H1 (cell line): ENCODE measurements at regions not wholly inside any gene's neighbourhood (a gene's known extent, or its start where the extent isn't known, plus 50 kb on each side); places are given as distances from the start of the nearest gene placed in this dataset.

ENCODE experiments used
- CTCF ChIA-PET: fragments of 300-600 bp; sonication (Branson Sonifier 250); formaldehyde crosslinking; loops from one replicate; lab custom pipeline; 2021; ENCODE audit not compliant: partially characterized antibody; lab: Charles Lee
- POLR2A ChIA-PET: fragments of 300-600 bp; sonication (Branson Sonifier 250); formaldehyde crosslinking; loops from one replicate; lab custom pipeline; 2021; ENCODE audit warnings: inconsistent platforms; ENCODE audit not compliant: partially characterized antibody; lab: Charles Lee
- DNase-seq, 2 experiments: peaks; one replicate each; pipeline versions ENCODE4 v3.0.0 to v3.0.0-alpha.2; 2010 to 2022; ENCODE audit warnings: low spot score in 2 of 2, low read depth in 1 of 2, mixed read lengths in 1 of 2
- FAIRE-seq: peaks from 2 replicates; lab custom pipeline; 2011; peaks lifted over from hg19 to GRCh38; lab: Jason Lieb, UNC
- H2AFZ ChIP-seq: 2 replicates; pipeline ENCODE4 v1.8.1; 2012; ENCODE audit warnings: low read length, inconsistent platforms
- H2AK5ac ChIP-seq: 2 replicates; pipeline ENCODE4 v1.6.1; 2013; ENCODE audit warnings: low read depth, low read length
- H2BK120ac ChIP-seq: replicated peaks from 2 replicates; pipeline ENCODE3; 2013; ENCODE audit warnings: low read depth, low read length, inconsistent platforms
- H2BK12ac ChIP-seq: 2 replicates; pipeline ENCODE4 v1.6.1; 2013; ENCODE audit warnings: low read depth, low read length
- H2BK15ac ChIP-seq: 2 replicates; pipeline ENCODE4 v1.6.1; 2013; ENCODE audit warnings: low read length
- H2BK20ac ChIP-seq: 2 replicates; pipeline ENCODE4 v1.6.1; 2013; ENCODE audit warnings: low read length
- H2BK5ac ChIP-seq: 2 replicates; pipeline ENCODE4 v1.6.1; 2013; ENCODE audit warnings: low read depth, low read length
- H3K14ac ChIP-seq: 2 replicates; pipeline ENCODE4 v1.6.1; 2013; ENCODE audit warnings: inconsistent platforms; ENCODE audit not compliant: insufficient read length
- H3K18ac ChIP-seq: 2 replicates; pipeline ENCODE4 v1.6.1; 2013; ENCODE audit warnings: low read length; ENCODE audit errors: extremely low read depth
- H3K23ac ChIP-seq: 2 replicates; pipeline ENCODE4 v1.6.1; 2013; ENCODE audit warnings: inconsistent platforms; ENCODE audit not compliant: insufficient read length
- H3K23me2 ChIP-seq: 2 replicates; pipeline ENCODE4 v1.6.1; 2013; ENCODE audit warnings: low read depth, low read length
- H3K27ac ChIP-seq: 2 replicates; pipeline ENCODE4 v1.6.1; 2011; ENCODE audit warnings: low read depth, low read length, inconsistent platforms
- H3K27me3 ChIP-seq, 4 experiments: replicated peaks in 1 of 4; 1 replicate in 1 of 4; 2 replicates in 3 of 4; pipeline versions ENCODE4 v1.6.1 to v1.8.1; 2011 to 2013; ENCODE audit warnings: low read length in 3 of 4, mild to moderate bottlenecking in 3 of 4, inconsistent platforms in 2 of 4, mixed read lengths in 2 of 4, moderate library complexity in 1 of 4; ENCODE audit not compliant: control insufficient read depth in 3 of 4, insufficient read depth in 3 of 4; ENCODE audit errors: extremely low read depth in 1 of 4
- H3K36me3 ChIP-seq, 4 experiments: 2 replicates each; pipeline versions ENCODE4 v1.6.1 to v1.8.1; 2011 to 2013; ENCODE audit warnings: mild to moderate bottlenecking in 4 of 4, low read length in 3 of 4, moderate library complexity in 2 of 4, control low read depth in 1 of 4, inconsistent platforms in 1 of 4; ENCODE audit not compliant: insufficient read depth in 4 of 4, control insufficient read depth in 2 of 4
- H3K4ac ChIP-seq: replicated peaks from 2 replicates; pipeline ENCODE3; 2013; ENCODE audit warnings: low read length, low read depth, mixed read lengths, inconsistent platforms; ENCODE audit not compliant: insufficient read length
- H3K4me1 ChIP-seq, 4 experiments: replicated peaks in 1 of 4; 1 replicate in 1 of 4; 2 replicates in 3 of 4; pipeline versions ENCODE4 v1.6.1 to v1.8.1; 2011 to 2013; ENCODE audit warnings: low read length in 3 of 4, inconsistent platforms in 2 of 4, mixed read lengths in 1 of 4; ENCODE audit not compliant: insufficient read depth in 4 of 4, control insufficient read depth in 3 of 4
- H3K4me2 ChIP-seq, 2 experiments: 2 replicates each; pipeline versions ENCODE4 v1.6.1 to v1.8.1; 2011 to 2013; ENCODE audit warnings: low read depth in 2 of 2, low read length in 2 of 2, control low read depth in 1 of 2, inconsistent platforms in 1 of 2, mild to moderate bottlenecking in 1 of 2; ENCODE audit not compliant: insufficient read depth in 1 of 2
- H3K4me3 ChIP-seq, 4 experiments: fragments of 200-600, 300-600 bp in 1 of 4; sonication (generic), shearing (Covaris generic), sonication (Bioruptor Twin) in 1 of 4; 2 replicates each; pipeline versions ENCODE4 v1.5.1 to v1.8.1; 2011 to 2016; ENCODE audit warnings: low read length in 4 of 4, low read depth in 3 of 4, control low read depth in 2 of 4, inconsistent platforms in 2 of 4, mild to moderate bottlenecking in 2 of 4, mixed read lengths in 1 of 4, moderate library complexity in 1 of 4; ENCODE audit not compliant: insufficient read depth in 2 of 4; ENCODE audit errors: extremely low read depth in 1 of 4
- H3K56ac ChIP-seq: replicated peaks from 2 replicates; pipeline ENCODE3; 2013; ENCODE audit warnings: low read depth, mild to moderate bottlenecking, mixed read lengths, low read length, inconsistent platforms; ENCODE audit not compliant: insufficient read length
- H3K79me1 ChIP-seq: 2 replicates; pipeline ENCODE4 v1.6.1; 2013; ENCODE audit warnings: low read depth, low read length, control low read depth
- H3K79me2 ChIP-seq, 2 experiments: 2 replicates each; pipeline versions ENCODE4 v1.6.1 to v1.8.1; 2012 to 2013; ENCODE audit warnings: low read length in 2 of 2, mild to moderate bottlenecking in 2 of 2, inconsistent platforms in 1 of 2; ENCODE audit not compliant: insufficient read depth in 2 of 2, control insufficient read depth in 1 of 2
- H3K9ac ChIP-seq, 4 experiments: replicated peaks in 1 of 4; 1 replicate in 1 of 4; 2 replicates in 3 of 4; pipeline versions ENCODE4 v1.6.1 to v1.8.1; 2011 to 2013; ENCODE audit warnings: low read depth in 3 of 4, low read length in 3 of 4, control low read depth in 2 of 4, mild to moderate bottlenecking in 2 of 4, moderate library complexity in 2 of 4, inconsistent platforms in 1 of 4; ENCODE audit errors: extremely low read depth in 1 of 4
- H3K9me3 ChIP-seq, 2 experiments: 2 replicates each; pipeline versions ENCODE4 v1.6.1 to v1.8.1; 2012 to 2013; ENCODE audit warnings: mild to moderate bottlenecking in 2 of 2, moderate library complexity in 2 of 2, control low read depth in 1 of 2, inconsistent platforms in 1 of 2, low read depth in 1 of 2, low read length in 1 of 2, mixed read lengths in 1 of 2; ENCODE audit not compliant: insufficient read depth in 2 of 2
- H4K20me1 ChIP-seq, 2 experiments: replicated peaks in 1 of 2; 2 replicates each; pipeline versions ENCODE3 to v1.8.1; 2011 to 2013; ENCODE audit warnings: inconsistent platforms in 2 of 2, low read length in 2 of 2, mild to moderate bottlenecking in 1 of 2; ENCODE audit not compliant: insufficient read depth in 2 of 2, control insufficient read depth in 1 of 2
- H4K5ac ChIP-seq: 2 replicates; pipeline ENCODE4 v1.6.1; 2013; ENCODE audit warnings: low read length, low read depth, mixed read lengths, inconsistent platforms; ENCODE audit not compliant: insufficient read length
- H4K8ac ChIP-seq: 2 replicates; pipeline ENCODE4 v1.8.0; 2013; ENCODE audit warnings: mild to moderate bottlenecking, moderate library complexity, low read length, inconsistent platforms; ENCODE audit not compliant: insufficient read depth; ENCODE audit errors: extremely low read depth
- H4K91ac ChIP-seq: replicated peaks from 2 replicates; pipeline ENCODE3; 2013; ENCODE audit warnings: low read length, mixed read lengths, inconsistent platforms; ENCODE audit not compliant: insufficient read length
- CEBPB ChIP-seq: IDR thresholded peaks from 2 replicates; pipeline ENCODE4 v1.6.1; 2012; ENCODE audit warnings: low read depth, low read length
- CHD1 ChIP-seq: IDR thresholded peaks from 2 replicates; pipeline ENCODE4 v1.6.1; 2012; ENCODE audit warnings: low read depth, low read length, improper control_type of control experiment
- CREB1 ChIP-seq: IDR thresholded peaks from 2 replicates; pipeline ENCODE4 v1.6.1; 2012; ENCODE audit warnings: inconsistent platforms
- SP2 ChIP-seq: IDR thresholded peaks from 2 replicates; pipeline ENCODE4 v1.6.1; 2012; ENCODE audit warnings: mild to moderate bottlenecking, low read length, inconsistent platforms
- TCF12 ChIP-seq: IDR thresholded peaks from 2 replicates; pipeline ENCODE4 v1.6.1; 2011; ENCODE audit warnings: low read depth, mild to moderate bottlenecking, low read length
- WGBS, 2 experiments: shearing (Covaris generic) in 1 of 2; methylation state at CpG; one replicate each; pipeline versions ENCODE4 v1.1.6 to v1.1.7; 2013 to 2015; ENCODE audit warnings: low lambda C conversion rate in 2 of 2, mixed read lengths in 2 of 2, inconsistent platforms in 1 of 2, low coverage in 1 of 2, missing lambda C conversion rate in 1 of 2; ENCODE audit not compliant: insufficient replicate concordance in 2 of 2, insufficient coverage in 1 of 2, insufficient read length in 1 of 2; ENCODE audit errors: extremely low coverage in 1 of 2, missing lambda C conversion rate in 1 of 2; 5-methylcytosine and 5-hydroxymethylcytosine counted together
- TF ChIP-seq, protein P1 (sequence below), 3 experiments: IDR thresholded peaks; 1 replicate in 2 of 3; 2 replicates in 1 of 3; pipeline versions ENCODE4 v1.5.1 to v1.6.1; 2011; ENCODE audit warnings: low read length in 3 of 3, mild to moderate bottlenecking in 3 of 3, inconsistent platforms in 2 of 3, low read depth in 1 of 3, moderate library complexity in 1 of 3; ENCODE audit not compliant: insufficient read depth in 1 of 3; ENCODE audit errors: control extremely low read depth in 1 of 3

DNA sequence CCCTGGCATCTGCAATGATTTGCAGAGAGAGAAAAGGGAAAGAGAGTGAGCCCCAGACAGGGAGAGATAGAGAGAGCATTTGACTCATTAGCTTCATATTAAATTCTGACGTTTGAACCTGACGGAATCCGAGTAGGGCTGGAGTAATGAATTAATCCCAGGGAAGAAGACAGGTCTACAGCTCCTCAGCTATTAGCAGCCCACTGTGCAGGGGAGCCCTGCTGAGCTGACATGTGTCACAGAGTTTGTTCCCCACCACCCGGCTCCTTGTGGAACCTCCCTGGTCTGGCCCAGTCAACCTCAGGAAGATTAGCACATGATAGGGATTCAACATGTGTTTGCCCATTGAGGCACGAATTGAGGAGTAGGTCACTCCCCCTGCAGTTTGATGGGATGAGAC, 404.0 kb downstream of the BUD13 start:
- H3K36me3 ChIP-seq: 0 out of 8 replicates have a peak, but pooled peaks cover 0 to 4% (median 0%) of the 10 kb centered on the region in 4 experiments
- H2AFZ ChIP-seq: no peak overlapping the region
- H4K20me1 ChIP-seq: no peaks in the 10 kb centered on the region
- H3K27me3 ChIP-seq: no peaks in the 10 kb centered on the region
- H3K27ac ChIP-seq: no peak overlapping the region
- H3K9ac ChIP-seq: no peak overlapping the region
- TF ChIP-seq, protein P1, sequence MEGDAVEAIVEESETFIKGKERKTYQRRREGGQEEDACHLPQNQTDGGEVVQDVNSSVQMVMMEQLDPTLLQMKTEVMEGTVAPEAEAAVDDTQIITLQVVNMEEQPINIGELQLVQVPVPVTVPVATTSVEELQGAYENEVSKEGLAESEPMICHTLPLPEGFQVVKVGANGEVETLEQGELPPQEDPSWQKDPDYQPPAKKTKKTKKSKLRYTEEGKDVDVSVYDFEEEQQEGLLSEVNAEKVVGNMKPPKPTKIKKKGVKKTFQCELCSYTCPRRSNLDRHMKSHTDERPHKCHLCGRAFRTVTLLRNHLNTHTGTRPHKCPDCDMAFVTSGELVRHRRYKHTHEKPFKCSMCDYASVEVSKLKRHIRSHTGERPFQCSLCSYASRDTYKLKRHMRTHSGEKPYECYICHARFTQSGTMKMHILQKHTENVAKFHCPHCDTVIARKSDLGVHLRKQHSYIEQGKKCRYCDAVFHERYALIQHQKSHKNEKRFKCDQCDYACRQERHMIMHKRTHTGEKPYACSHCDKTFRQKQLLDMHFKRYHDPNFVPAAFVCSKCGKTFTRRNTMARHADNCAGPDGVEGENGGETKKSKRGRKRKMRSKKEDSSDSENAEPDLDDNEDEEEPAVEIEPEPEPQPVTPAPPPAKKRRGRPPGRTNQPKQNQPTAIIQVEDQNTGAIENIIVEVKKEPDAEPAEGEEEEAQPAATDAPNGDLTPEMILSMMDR (IDR thresholded peaks at IDR 0.05; ENCODE audit: control extremely low read depth in 1 of 3, insufficient read depth in 1 of 3, low read depth in 1 of 3, low read length in 3 of 3): no peak
- TF ChIP-seq CHD1 (no peak), SP2 (no peak), CEBPB (no peak), CREB1 (no peak), TCF12 (no peak)
- H2BK120ac ChIP-seq: no peak overlapping the region
- H3K18ac ChIP-seq: no peak overlapping the region
- no peak overlapping the region for H3K4me2 ChIP-seq
- CTCF ChIA-PET: interaction anchor here (0.5 to 7.2 kb wide), 3 partner anchors 11 to 56 kb away, joined by 3 to 41 read pairs (median 5); no protein-coding TSS in a partner anchor
- DNase-seq (no peak), FAIRE-seq (no peak)
- peaks cover 3 to 11% (median 7%) of the 10 kb centered on the region in 4 experiments; a peak in 6 of 7 replicates for H3K4me1 ChIP-seq
- H3K4me3 ChIP-seq: no peak overlapping the region
- H3K79me2 ChIP-seq: no peaks in the 10 kb centered on the region
- no peak overlapping the region for H2AK5ac ChIP-seq
- no peak overlapping the region for H4K5ac ChIP-seq
- H4K8ac ChIP-seq: no peak overlapping the region
- H2BK15ac ChIP-seq: no peak overlapping the region
- H3K14ac ChIP-seq: no peak overlapping the region
- H2BK5ac ChIP-seq: no peak overlapping the region
- no peak overlapping the region for H2BK20ac ChIP-seq
- POLR2A ChIA-PET: no interaction called here
- WGBS, 2 experiments: 90% methylated on average over 5 of the region's 5 CpGs; no CpG with 5 or more reads in 1 of the 2 experiments
- H3K4ac ChIP-seq: no peak overlapping the region
- H3K23ac ChIP-seq: no peak overlapping the region
- H2BK12ac ChIP-seq: no peak overlapping the region
- no peaks in the 10 kb centered on the region; the same call in 1 of the 2 replicates for H3K23me2 ChIP-seq
- peaks cover 3% of the 10 kb centered on the region; the same call in 1 of the 2 replicates for H3K79me1 ChIP-seq
- H4K91ac ChIP-seq: no peak overlapping the region
- peaks cover 3 to 4% of the 10 kb centered on the region in 2 experiments; a peak in 2 of 4 replicates for H3K9me3 ChIP-seq
- no peak overlapping the region for H3K56ac ChIP-seq
